ENCODE measurements at regions not wholly inside any gene's neighbourhood (a gene's known extent, or its start where the extent isn't known, plus 50 kb on each side); places are given as distances from the start of the nearest gene placed in this dataset.

GRCh38 chr4:19879330-19879729 lies 372.4 kb upstream of the SLIT2 start:
- no peak for DNase-seq

- DNase-seq: no peak
These were observed 393.7 kb upstream of the SLIT2 start for GRCh38 chr4:19857991-19858390.

GRCh38 chr4:19857380-19857779 lies 394.3 kb upstream of the SLIT2 start:
- DNase-seq: no peak

- no peak for DNase-seq
These were observed 400.8 kb upstream of the SLIT2 start for GRCh38 chr4:19850909-19851308.

- no peak for DNase-seq
These were observed 407.3 kb upstream of the SLIT2 start for GRCh38 chr4:19844446-19844845.

GRCh38 chr4:19842471-19842870 lies 409.2 kb upstream of the SLIT2 start:
- DNase-seq: no peak

GRCh38 chr4:19838858-19839257 lies 412.8 kb upstream of the SLIT2 start:
- no peak for DNase-seq

GRCh38 chr4:19835429-19835828 lies 416.3 kb upstream of the SLIT2 start:
- DNase-seq: no peak

GRCh38 chr4:19832411-19832810 lies 419.3 kb upstream of the SLIT2 start:
- no peak for DNase-seq

GRCh38 chr4:19831644-19832285 lies 419.9 kb upstream of the SLIT2 start:
- DNase-seq: no peak

- no peak for DNase-seq
These were observed 422.6 kb upstream of the SLIT2 start for GRCh38 chr4:19829101-19829500.

GRCh38 chr4:19823781-19824180 lies 427.9 kb upstream of the SLIT2 start:
- no peak for DNase-seq

- DNase-seq: no peak
These were observed 432.0 kb upstream of the SLIT2 start for GRCh38 chr4:19819737-19820136.

GRCh38 chr4:19809989-19810388 lies 441.7 kb upstream of the SLIT2 start:
- DNase-seq: no peak

- no peak for DNase-seq
These were observed 444.2 kb upstream of the SLIT2 start for GRCh38 chr4:19807505-19807904.

GRCh38 chr4:19806865-19807264 lies 444.8 kb upstream of the SLIT2 start:
- DNase-seq: no peak

- no peak for DNase-seq
These were observed 448.3 kb upstream of the SLIT2 start for GRCh38 chr4:19803406-19803805.

GRCh38 chr4:19793831-19794230 lies 457.9 kb upstream of the SLIT2 start:
- no peak for DNase-seq

GRCh38 chr4:19791422-19792123 lies 460.1 kb upstream of the SLIT2 start:
- DNase-seq: no peak

GRCh38 chr4:19786616-19787015 lies 465.1 kb upstream of the SLIT2 start:
- no peak for DNase-seq

GRCh38 chr4:19783667-19784223 lies 468.0 kb upstream of the SLIT2 start:
- DNase-seq: no peak

- no peak for DNase-seq
These were observed 470.8 kb upstream of the SLIT2 start for GRCh38 chr4:19780871-19781270.

GRCh38 chr4:19776929-19777328 lies 474.8 kb upstream of the SLIT2 start:
- DNase-seq: no peak

GRCh38 chr4:19776021-19776459 lies 475.7 kb upstream of the SLIT2 start:
- DNase-seq: no peak

All from MV-4-11 (cell line).